ENCODE measurements at regions not wholly inside any gene's neighbourhood (a gene's known extent, or its start where the extent isn't known, plus 50 kb on each side); places are given as distances from the start of the nearest gene placed in this dataset.

DNA sequence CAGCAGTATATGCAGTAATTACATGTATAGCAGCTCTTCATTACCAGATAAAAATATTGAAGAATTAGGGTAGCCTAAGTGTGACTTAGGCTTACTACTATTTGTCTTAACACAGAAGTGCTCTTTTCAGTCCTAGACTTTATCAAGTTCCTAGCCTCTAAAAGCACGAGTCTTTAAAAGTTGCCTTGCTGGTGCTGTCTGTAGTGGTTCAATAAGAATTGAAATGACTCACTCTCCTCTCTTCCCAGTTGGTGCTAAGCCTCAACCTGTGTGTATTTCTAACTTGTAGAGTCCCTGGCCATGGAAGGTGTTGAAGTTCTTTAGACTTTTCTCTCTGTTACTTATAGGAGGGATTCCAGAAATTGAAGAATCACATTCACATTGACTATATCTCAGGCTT is 395.4 kb upstream of the THRB start:
- ChIA-PET POLR2A (no interaction called here), CTCF (no interaction called here)
- Histone ChIP-seq H3K4me3 (ENCODE audit: control insufficient read depth in 1 of 7, extremely low read depth in 1 of 7, insufficient read depth in 4 of 7, low read depth in 2 of 7, low read length in 6 of 7) (no peak overlapping the region), H3K27me3 (replicated peaks in 2 of 5; ENCODE audit: control insufficient read depth in 4 of 5, insufficient read depth in 5 of 5, low read length in 4 of 5) (peaks cover 0 to 2% (median 0%) of the 10 kb centered on the region in 5 experiments), H3K4me1 (ENCODE audit: control extremely low read depth in 1 of 4, control insufficient read depth in 4 of 4, insufficient read depth in 4 of 4, low read length in 3 of 4) (no peaks in the 10 kb centered on the region), H3K27ac (ENCODE audit: insufficient read depth in 1 of 2, low read depth in 1 of 2, low read length in 2 of 2, poor library complexity in 1 of 2, severe bottlenecking in 2 of 2) (no peak overlapping the region), H3K9me3 (ENCODE audit: control extremely low read depth in 1 of 5, control insufficient read depth in 4 of 5, insufficient read depth in 2 of 5, low read depth in 1 of 5, low read length in 4 of 5) (no peaks in the 10 kb centered on the region), H3K36me3 (ENCODE audit: control insufficient read depth in 4 of 4, insufficient read depth in 4 of 4, low read length in 3 of 4) (no peaks in the 10 kb centered on the region)
- WGBS (ENCODE audit: insufficient coverage) = no CpG with 5 or more reads among the region's 1 CpG
- no peak for DNase-seq

DNA sequence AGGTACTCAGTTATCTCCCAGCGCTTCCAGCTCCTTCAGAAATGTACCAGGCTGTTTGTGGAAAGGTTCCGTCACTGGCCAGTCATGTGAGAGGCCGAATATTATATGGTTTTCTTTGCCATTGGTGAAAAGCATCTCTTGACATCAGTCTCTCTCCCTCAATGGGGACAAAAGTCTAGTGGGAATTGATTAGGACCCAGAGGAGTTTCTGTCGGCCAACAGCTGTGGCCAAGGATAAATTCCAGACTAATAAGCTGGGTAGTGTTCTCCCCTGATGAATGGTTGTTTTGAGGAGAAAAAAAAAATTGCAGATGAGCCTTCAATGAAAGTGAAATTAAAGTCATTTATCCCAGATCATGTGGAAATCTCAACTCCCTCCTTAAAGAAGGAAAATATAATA is 404.7 kb upstream of the THRB start:
- WGBS (ENCODE audit: insufficient coverage) = 96% methylated on average over 4 of the region's 4 CpGs
- Histone ChIP-seq H3K4me1 (ENCODE audit: control extremely low read depth in 1 of 4, control insufficient read depth in 4 of 4, insufficient read depth in 4 of 4, low read length in 3 of 4) (no peaks in the 10 kb centered on the region), H3K9me3 (ENCODE audit: control extremely low read depth in 1 of 5, control insufficient read depth in 4 of 5, insufficient read depth in 2 of 5, low read depth in 1 of 5, low read length in 4 of 5) (no peaks in the 10 kb centered on the region), H3K27ac (ENCODE audit: insufficient read depth in 1 of 2, low read depth in 1 of 2, low read length in 2 of 2, poor library complexity in 1 of 2, severe bottlenecking in 2 of 2) (no peak overlapping the region), H3K36me3 (ENCODE audit: control insufficient read depth in 4 of 4, insufficient read depth in 4 of 4, low read length in 3 of 4) (no peaks in the 10 kb centered on the region), H3K27me3 (replicated peaks in 2 of 5; ENCODE audit: control insufficient read depth in 4 of 5, insufficient read depth in 5 of 5, low read length in 4 of 5) (no peaks in the 10 kb centered on the region), H3K4me3 (ENCODE audit: control insufficient read depth in 1 of 7, extremely low read depth in 1 of 7, insufficient read depth in 4 of 7, low read depth in 2 of 7, low read length in 6 of 7) (no peak overlapping the region)
- ChIA-PET POLR2A (no interaction called here), CTCF (no interaction called here)
- no peak for DNase-seq

GRCh38 chr3:24899901-24900603 is 405.4 kb upstream of the THRB start:
- DNase-seq = no peak

GRCh38 chr3:24905266-24905665 is 410.6 kb upstream of the THRB start:
- DNase-seq = no peak
- WGBS (ENCODE audit: insufficient coverage) = 100% methylated on average over 1 of the region's 1 CpG
- no peaks in the 10 kb centered on the region for H3K4me1 ChIP-seq (ENCODE audit: control extremely low read depth in 1 of 4, control insufficient read depth in 4 of 4, insufficient read depth in 4 of 4, low read length in 3 of 4)
- ChIA-PET CTCF (no interaction called here), POLR2A (no interaction called here)
- no peak overlapping the region for H3K27ac ChIP-seq (ENCODE audit: insufficient read depth in 1 of 2, low read depth in 1 of 2, low read length in 2 of 2, poor library complexity in 1 of 2, severe bottlenecking in 2 of 2)
- H3K9me3 ChIP-seq (ENCODE audit: control extremely low read depth in 1 of 5, control insufficient read depth in 4 of 5, insufficient read depth in 2 of 5, low read depth in 1 of 5, low read length in 4 of 5) = no peaks in the 10 kb centered on the region
- H3K27me3 ChIP-seq (replicated peaks in 2 of 5; ENCODE audit: control insufficient read depth in 4 of 5, insufficient read depth in 5 of 5, low read length in 4 of 5) = no peaks in the 10 kb centered on the region
- no peak overlapping the region for H3K4me3 ChIP-seq (ENCODE audit: control insufficient read depth in 1 of 7, extremely low read depth in 1 of 7, insufficient read depth in 4 of 7, low read depth in 2 of 7, low read length in 6 of 7)
- no peaks in the 10 kb centered on the region for H3K36me3 ChIP-seq (ENCODE audit: control insufficient read depth in 4 of 4, insufficient read depth in 4 of 4, low read length in 3 of 4)

More at GRCh38 chr3:24899901-24900603, 405.4 kb upstream of the THRB start:
- no peak overlapping the region for H3K4me3 ChIP-seq (ENCODE audit: control insufficient read depth in 1 of 7, extremely low read depth in 1 of 7, insufficient read depth in 4 of 7, low read depth in 2 of 7, low read length in 6 of 7)
- CTCF ChIA-PET = no interaction called here
- no peaks in the 10 kb centered on the region for H3K4me1 ChIP-seq (ENCODE audit: control extremely low read depth in 1 of 4, control insufficient read depth in 4 of 4, insufficient read depth in 4 of 4, low read length in 3 of 4)
- no peaks in the 10 kb centered on the region for H3K36me3 ChIP-seq (ENCODE audit: control insufficient read depth in 4 of 4, insufficient read depth in 4 of 4, low read length in 3 of 4)
- POLR2A ChIA-PET = no interaction called here
- no peak overlapping the region for H3K27ac ChIP-seq (ENCODE audit: insufficient read depth in 1 of 2, low read depth in 1 of 2, low read length in 2 of 2, poor library complexity in 1 of 2, severe bottlenecking in 2 of 2)
- no peaks in the 10 kb centered on the region for H3K27me3 ChIP-seq (replicated peaks in 2 of 5; ENCODE audit: control insufficient read depth in 4 of 5, insufficient read depth in 5 of 5, low read length in 4 of 5)
- no CpG with 5 or more reads among the region's 4 CpGs for WGBS (ENCODE audit: insufficient coverage)
- no peaks in the 10 kb centered on the region for H3K9me3 ChIP-seq (ENCODE audit: control extremely low read depth in 1 of 5, control insufficient read depth in 4 of 5, insufficient read depth in 2 of 5, low read depth in 1 of 5, low read length in 4 of 5)

- Histone ChIP-seq H3K36me3 (ENCODE audit: control insufficient read depth in 4 of 4, insufficient read depth in 4 of 4, low read length in 3 of 4) (no peaks in the 10 kb centered on the region), H3K27ac (ENCODE audit: insufficient read depth in 1 of 2, low read depth in 1 of 2, low read length in 2 of 2, poor library complexity in 1 of 2, severe bottlenecking in 2 of 2) (no peak overlapping the region), H3K27me3 (replicated peaks in 2 of 5; ENCODE audit: control insufficient read depth in 4 of 5, insufficient read depth in 5 of 5, low read length in 4 of 5) (no peaks in the 10 kb centered on the region), H3K4me1 (ENCODE audit: control extremely low read depth in 1 of 4, control insufficient read depth in 4 of 4, insufficient read depth in 4 of 4, low read length in 3 of 4) (no peaks in the 10 kb centered on the region), H3K4me3 (ENCODE audit: control insufficient read depth in 1 of 7, extremely low read depth in 1 of 7, insufficient read depth in 4 of 7, low read depth in 2 of 7, low read length in 6 of 7) (no peak overlapping the region), H3K9me3 (ENCODE audit: control extremely low read depth in 1 of 5, control insufficient read depth in 4 of 5, insufficient read depth in 2 of 5, low read depth in 1 of 5, low read length in 4 of 5) (no peaks in the 10 kb centered on the region)
- ChIA-PET POLR2A (no interaction called here), CTCF (interaction anchor here (1.4 kb wide), 1 partner anchor 14 kb away, joined by 3 read pairs; no protein-coding TSS in a partner anchor)
- 89% methylated on average over 1 of the region's 2 CpGs for WGBS (ENCODE audit: insufficient coverage)
- DNase-seq = no peak
Observed at GRCh38 chr3:24907106-24907505, 412.5 kb upstream of the THRB start.

GRCh38 chr3:24911076-24911475 is 416.4 kb upstream of the THRB start:
- Histone ChIP-seq H3K27me3 (replicated peaks in 2 of 5; ENCODE audit: control insufficient read depth in 4 of 5, insufficient read depth in 5 of 5, low read length in 4 of 5) (no peaks in the 10 kb centered on the region), H3K9me3 (ENCODE audit: control extremely low read depth in 1 of 5, control insufficient read depth in 4 of 5, insufficient read depth in 2 of 5, low read depth in 1 of 5, low read length in 4 of 5) (no peaks in the 10 kb centered on the region), H3K36me3 (ENCODE audit: control insufficient read depth in 4 of 4, insufficient read depth in 4 of 4, low read length in 3 of 4) (no peaks in the 10 kb centered on the region), H3K4me1 (ENCODE audit: control extremely low read depth in 1 of 4, control insufficient read depth in 4 of 4, insufficient read depth in 4 of 4, low read length in 3 of 4) (no peaks in the 10 kb centered on the region), H3K27ac (ENCODE audit: insufficient read depth in 1 of 2, low read depth in 1 of 2, low read length in 2 of 2, poor library complexity in 1 of 2, severe bottlenecking in 2 of 2) (no peak overlapping the region), H3K4me3 (ENCODE audit: control insufficient read depth in 1 of 7, extremely low read depth in 1 of 7, insufficient read depth in 4 of 7, low read depth in 2 of 7, low read length in 6 of 7) (no peak overlapping the region)
- ChIA-PET CTCF (no interaction called here), POLR2A (no interaction called here)
- no peak for DNase-seq
- no CpG with 5 or more reads among the region's 3 CpGs for WGBS (ENCODE audit: insufficient coverage)

DNA sequence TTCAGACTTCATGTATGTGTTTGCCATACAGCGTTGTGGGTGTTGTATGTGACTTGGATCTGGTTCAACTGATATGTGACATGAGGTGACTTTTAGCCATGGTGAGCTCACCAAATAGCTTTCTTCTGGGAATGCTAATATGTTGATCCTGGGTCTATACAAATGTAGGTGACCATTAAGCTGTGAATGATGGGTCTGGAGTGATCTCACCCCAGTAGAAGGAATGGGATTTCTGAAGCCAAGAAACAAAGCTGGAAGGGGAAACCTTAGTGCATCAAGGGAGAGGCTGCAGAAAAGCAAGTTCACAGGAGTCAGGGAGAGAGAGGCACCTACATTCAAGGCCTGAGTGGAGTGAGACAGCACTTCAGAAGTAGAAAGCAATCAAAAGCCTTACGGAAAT is 421.0 kb upstream of the THRB start:
- H3K36me3 ChIP-seq (ENCODE audit: control insufficient read depth in 4 of 4, insufficient read depth in 4 of 4, low read length in 3 of 4) = no peaks in the 10 kb centered on the region
- no peak for DNase-seq
- H3K9me3 ChIP-seq (ENCODE audit: control extremely low read depth in 1 of 5, control insufficient read depth in 4 of 5, insufficient read depth in 2 of 5, low read depth in 1 of 5, low read length in 4 of 5) = no peaks in the 10 kb centered on the region
- no peaks in the 10 kb centered on the region for H3K27me3 ChIP-seq (replicated peaks in 2 of 5; ENCODE audit: control insufficient read depth in 4 of 5, insufficient read depth in 5 of 5, low read length in 4 of 5)
- H3K4me1 ChIP-seq (ENCODE audit: control extremely low read depth in 1 of 4, control insufficient read depth in 4 of 4, insufficient read depth in 4 of 4, low read length in 3 of 4) = no peaks in the 10 kb centered on the region
- POLR2A ChIA-PET = no interaction called here
- no peak overlapping the region for H3K27ac ChIP-seq (ENCODE audit: insufficient read depth in 1 of 2, low read depth in 1 of 2, low read length in 2 of 2, poor library complexity in 1 of 2, severe bottlenecking in 2 of 2)
- no peak overlapping the region for H3K4me3 ChIP-seq (ENCODE audit: control insufficient read depth in 1 of 7, extremely low read depth in 1 of 7, insufficient read depth in 4 of 7, low read depth in 2 of 7, low read length in 6 of 7)
- CTCF ChIA-PET = no interaction called here
- WGBS (ENCODE audit: insufficient coverage) = 100% methylated on average over 2 of the region's 2 CpGs
